ENCODE measurements at regions not wholly inside any gene's neighbourhood (a gene's known extent, or its start where the extent isn't known, plus 50 kb on each side); places are given as distances from the start of the nearest gene placed in this dataset.

- TF ChIP-seq POLR2A (IDR thresholded peaks at IDR 0.05; ENCODE audit: low read length): no peak
- no peak for TF ChIP-seq GATA1 (IDR thresholded peaks at IDR 0.05; ENCODE audit: low read depth, low read length)
- no peak for DNase-seq
Measured at GRCh38 chr1:29836651-29837646, 600.6 kb downstream of the PTPRU start.

- no peak for DNase-seq
- no peak for TF ChIP-seq GATA1 (IDR thresholded peaks at IDR 0.05; ENCODE audit: low read depth, low read length)
- no peak for TF ChIP-seq POLR2A (IDR thresholded peaks at IDR 0.05; ENCODE audit: low read length)
Measured at GRCh38 chr1:29835874-29836273, 599.6 kb downstream of the PTPRU start.

- TF ChIP-seq POLR2A (IDR thresholded peaks at IDR 0.05; ENCODE audit: low read length) (no peak), GATA1 (IDR thresholded peaks at IDR 0.05; ENCODE audit: low read depth, low read length) (no peak)
- no peak for DNase-seq
Measured at GRCh38 chr1:29835406-29835805, 599.1 kb downstream of the PTPRU start.

- TF ChIP-seq POLR2A (IDR thresholded peaks at IDR 0.05; ENCODE audit: low read length) (no peak), GATA1 (IDR thresholded peaks at IDR 0.05; ENCODE audit: low read depth, low read length) (no peak)
Measured at GRCh38 chr1:29833581-29833980, 597.3 kb downstream of the PTPRU start.

GRCh38 chr1:29832936-29833335, 596.6 kb downstream of the PTPRU start:
- DNase-seq: no peak
- TF ChIP-seq POLR2A (IDR thresholded peaks at IDR 0.05; ENCODE audit: low read length): no peak
- no peak for TF ChIP-seq GATA1 (IDR thresholded peaks at IDR 0.05; ENCODE audit: low read depth, low read length)

More at GRCh38 chr1:29833581-29833980, 597.3 kb downstream of the PTPRU start:
- no peak for DNase-seq

GRCh38 chr1:29832471-29832870, 596.1 kb downstream of the PTPRU start:
- TF ChIP-seq POLR2A (IDR thresholded peaks at IDR 0.05; ENCODE audit: low read length) (no peak), GATA1 (IDR thresholded peaks at IDR 0.05; ENCODE audit: low read depth, low read length) (no peak)
- DNase-seq: no peak

- no peak for TF ChIP-seq GATA1 (IDR thresholded peaks at IDR 0.05; ENCODE audit: low read depth, low read length)
- TF ChIP-seq POLR2A (IDR thresholded peaks at IDR 0.05; ENCODE audit: low read length): no peak
- no peak for DNase-seq
Measured at GRCh38 chr1:29831500-29832117, 595.3 kb downstream of the PTPRU start.

GRCh38 chr1:29830916-29831315, 594.6 kb downstream of the PTPRU start:
- no peak for DNase-seq
- TF ChIP-seq GATA1 (IDR thresholded peaks at IDR 0.05; ENCODE audit: low read depth, low read length): no peak

GRCh38 chr1:29830383-29830782, 594.1 kb downstream of the PTPRU start:
- TF ChIP-seq POLR2A (IDR thresholded peaks at IDR 0.05; ENCODE audit: low read length) (no peak), GATA1 (IDR thresholded peaks at IDR 0.05; ENCODE audit: low read depth, low read length) (no peak)
- no peak for DNase-seq

GRCh38 chr1:29829448-29830344, 593.4 kb downstream of the PTPRU start:
- TF ChIP-seq GATA1 (IDR thresholded peaks at IDR 0.05; ENCODE audit: low read depth, low read length) (no peak), POLR2A (IDR thresholded peaks at IDR 0.05; ENCODE audit: low read length) (no peak)
- no peak for DNase-seq

GRCh38 chr1:29828526-29829447, 592.5 kb downstream of the PTPRU start:
- TF ChIP-seq GATA1 (IDR thresholded peaks at IDR 0.05; ENCODE audit: low read depth, low read length) (no peak), POLR2A (IDR thresholded peaks at IDR 0.05; ENCODE audit: low read length) (no peak)
- DNase-seq: no peak

- DNase-seq: no peak
- TF ChIP-seq GATA1 (IDR thresholded peaks at IDR 0.05; ENCODE audit: low read depth, low read length) (no peak), POLR2A (IDR thresholded peaks at IDR 0.05; ENCODE audit: low read length) (no peak)
Measured at GRCh38 chr1:29827801-29828525, 591.6 kb downstream of the PTPRU start.

Data from erythroblast (primary cell).